IMR-90 (cell line): ENCODE measurements at regions not wholly inside any gene's neighbourhood (a gene's known extent, or its start where the extent isn't known, plus 50 kb on each side); places are given as distances from the start of the nearest gene placed in this dataset.
"Not testable (repeated sequence)": the region's sequence is repeated elsewhere in the genome, so short reads cannot be mapped to it uniquely, and the experiment has no call there.

Experiments
- ATAC-seq: fragments of 200-7000 bp; cut with Tn5 transposase; 2 replicates; pipeline ENCODE4 v1.9.1; 2020; ENCODE audit warnings: low read depth, mild to moderate bottlenecking, moderate library complexity
- BruUV-seq: library from RNA; stranded (reverse); fragments of 400-500 nt; replicated peaks from 2 replicates; lab custom pipeline; 2021; lab: Mats Ljungman, UMichigan
- CTCF ChIA-PET: fragments of 300-600 bp; formaldehyde crosslinking; extraction: SDS; loops from one replicate; lab custom pipeline; 2021; ENCODE audit warnings: antibody characterized with exemption; lab: Yijun Ruan, JAX
- POLR2A ChIA-PET: fragments of 300-600 bp; sonication (Branson Sonifier 250); formaldehyde crosslinking; loops from one replicate; lab custom pipeline; 2022; ENCODE audit warnings: antibody characterized with exemption; ENCODE audit not compliant: unreplicated experiment; lab: Charles Lee
- DNase-seq: peaks from one replicate; pipeline ENCODE4 v3.0.0; 2013
- H2AFZ ChIP-seq: replicated peaks from 2 replicates; pipeline ENCODE3; 2013; ENCODE audit warnings: low read length, mild to moderate bottlenecking; ENCODE audit not compliant: poor library complexity
- H2AK5ac ChIP-seq: 2 replicates; pipeline ENCODE4 v1.6.1; 2013; ENCODE audit warnings: low read depth, low read length, inconsistent platforms
- H2AK9ac ChIP-seq: replicated peaks from 2 replicates; pipeline ENCODE3; 2013; ENCODE audit warnings: mild to moderate bottlenecking, low read depth, low read length, moderate library complexity; ENCODE audit not compliant: poor library complexity
- H2BK120ac ChIP-seq: 2 replicates; pipeline ENCODE4 v1.6.1; 2013; ENCODE audit warnings: low read depth, low read length, inconsistent platforms
- H2BK15ac ChIP-seq: 3 replicates; pipeline ENCODE4 v1.6.1; 2013; ENCODE audit warnings: low read depth, low read length, inconsistent platforms
- H2BK20ac ChIP-seq: 2 replicates; pipeline ENCODE4 v1.6.1; 2013; ENCODE audit warnings: low read depth, mild to moderate bottlenecking, inconsistent platforms, low read length, moderate library complexity
- H2BK5ac ChIP-seq: 2 replicates; pipeline ENCODE4 v1.6.1; 2013; ENCODE audit warnings: mild to moderate bottlenecking, low read depth, low read length, inconsistent platforms; ENCODE audit not compliant: poor library complexity, severe bottlenecking
- H3K14ac ChIP-seq: replicated peaks from 2 replicates; pipeline ENCODE4 v1.6.1; 2013; ENCODE audit warnings: low read depth, low read length, inconsistent platforms
- H3K18ac ChIP-seq: 2 replicates; pipeline ENCODE4 v1.6.1; 2013; ENCODE audit warnings: low read depth, low read length, control low read depth
- H3K23ac ChIP-seq: 2 replicates; pipeline ENCODE4 v1.6.1; 2013; ENCODE audit warnings: low read depth, low read length, inconsistent platforms
- H3K27ac ChIP-seq: 2 replicates; pipeline ENCODE4 v1.5.1; 2013; ENCODE audit warnings: mild to moderate bottlenecking, control low read depth, low read length; ENCODE audit not compliant: insufficient read depth
- H3K27me3 ChIP-seq: 2 replicates; pipeline ENCODE4 v1.6.1; 2013; ENCODE audit warnings: low read length; ENCODE audit not compliant: control insufficient read depth, insufficient read depth
- H3K36me3 ChIP-seq: 2 replicates; pipeline ENCODE4 v1.6.1; 2013; ENCODE audit warnings: low read length, mixed read lengths; ENCODE audit not compliant: control insufficient read depth, insufficient read depth
- H3K4ac ChIP-seq: 2 replicates; pipeline ENCODE4 v1.6.1; 2013; ENCODE audit warnings: low read depth, low read length, inconsistent platforms
- H3K4me1 ChIP-seq: 2 replicates; pipeline ENCODE4 v1.6.1; 2013; ENCODE audit warnings: low read length, mixed read lengths; ENCODE audit not compliant: control insufficient read depth, insufficient read depth
- H3K4me2 ChIP-seq: 2 replicates; pipeline ENCODE4 v1.6.1; 2013; ENCODE audit warnings: low read depth, mild to moderate bottlenecking, control low read depth, low read length, moderate library complexity
- H3K4me3 ChIP-seq: 2 replicates; pipeline ENCODE4 v1.5.1; 2013; ENCODE audit warnings: low read depth, mild to moderate bottlenecking, control low read depth, low read length, moderate library complexity; ENCODE audit not compliant: insufficient read depth
- H3K56ac ChIP-seq: 2 replicates; pipeline ENCODE4 v1.6.1; 2013; ENCODE audit warnings: low read length, inconsistent platforms; ENCODE audit not compliant: insufficient read depth; ENCODE audit errors: extremely low read depth
- H3K79me1 ChIP-seq, 2 experiments: 2 replicates each; pipeline ENCODE4 v1.6.1; 2013; ENCODE audit warnings: low read length in 2 of 2, inconsistent platforms in 1 of 2, low read depth in 1 of 2
- H3K9ac ChIP-seq: 2 replicates; pipeline ENCODE4 v1.6.1; 2013; ENCODE audit warnings: low read depth, low read length, control low read depth
- H3K9me1 ChIP-seq: 2 replicates; pipeline ENCODE4 v1.6.1; 2013; ENCODE audit warnings: low read length, inconsistent platforms; ENCODE audit not compliant: insufficient read depth
- H3K9me3 ChIP-seq: 2 replicates; pipeline ENCODE4 v1.6.1; 2013; ENCODE audit warnings: low read length; ENCODE audit not compliant: control insufficient read depth, insufficient read depth
- H4K20me1 ChIP-seq: 2 replicates; pipeline ENCODE4 v1.6.1; 2013; ENCODE audit warnings: low read length, inconsistent platforms; ENCODE audit not compliant: insufficient read depth
- H4K5ac ChIP-seq: 2 replicates; pipeline ENCODE4 v1.6.1; 2013; ENCODE audit warnings: mild to moderate bottlenecking, low read depth, low read length, control low read depth
- H4K8ac ChIP-seq, 2 experiments: 2 replicates each; pipeline ENCODE4 v1.6.1; 2013; ENCODE audit warnings: low read depth in 2 of 2, low read length in 2 of 2, control low read depth in 1 of 2, inconsistent platforms in 1 of 2
- H4K91ac ChIP-seq: 2 replicates; pipeline ENCODE4 v1.6.1; 2013; ENCODE audit warnings: low read depth, low read length, inconsistent platforms; ENCODE audit not compliant: insufficient read depth
- WGBS, 2 experiments: methylation state at CpG; one replicate each; pipeline versions ENCODE4 v1.1.5 to v1.1.7; 2013; ENCODE audit warnings: missing lambda C conversion rate in 2 of 2; ENCODE audit not compliant: insufficient read length in 1 of 2; ENCODE audit errors: extremely low coverage in 2 of 2; 5-methylcytosine and 5-hydroxymethylcytosine counted together
- dilution Hi-C: fragments of 300-500 bp; cut with HindIII; formaldehyde crosslinking; loops from one replicate; pipeline ENCODE4 v1.14.3; 2018; ENCODE audit warnings: low sequenced_read_pairs; ENCODE audit not compliant: unreplicated experiment
- in situ Hi-C: fragments of 300-500 bp; cut with MboI; formaldehyde crosslinking; loops from 3 replicates; pipeline ENCODE4 v1.14.3; 2019; ENCODE audit warnings: low sequenced_read_pairs, inconsistent platforms, mixed read lengths
- intact Hi-C: fragments of 100-400 bp; cut with micrococcal nuclease; formaldehyde crosslinking; loops from 2 replicates; pipeline ENCODE4 v1.10.0; 2022

- H4K91ac ChIP-seq, H3K27ac ChIP-seq, ATAC-seq, H4K5ac ChIP-seq, H3K9me1 ChIP-seq, H3K18ac ChIP-seq, H3K36me3 ChIP-seq, H3K27me3 ChIP-seq, dilution Hi-C loops, H3K23ac ChIP-seq, H3K4me2 ChIP-seq, H3K4me1 ChIP-seq, H2BK5ac ChIP-seq, H3K9me3 ChIP-seq, BruUV-seq, H3K9ac ChIP-seq, H2BK20ac ChIP-seq, in situ Hi-C loops, H2BK120ac ChIP-seq, H4K20me1 ChIP-seq, H2AK5ac ChIP-seq, H3K56ac ChIP-seq, POLR2A ChIA-PET, H3K4me3 ChIP-seq, H2AK9ac ChIP-seq, H3K4ac ChIP-seq, H2BK15ac ChIP-seq, H3K79me1 ChIP-seq, CTCF ChIA-PET, H2AFZ ChIP-seq, H4K8ac ChIP-seq, intact Hi-C loops, DNase-seq, H3K14ac ChIP-seq: not testable (repeated sequence)
- WGBS, 2 experiments = no CpG with 5 or more reads among the region's 5 CpGs
Measured at GRCh38 chr21:9874136-9874535, 647.2 kb upstream of the TPTE start.

GRCh38 chr21:9881430-9881829 is 640.0 kb upstream of the TPTE start:
- not testable (repeated sequence) for H3K36me3 ChIP-seq, H3K27ac ChIP-seq

More at GRCh38 chr21:9881430-9881829, 640.0 kb upstream of the TPTE start:
- H3K79me1 ChIP-seq, H3K9me1 ChIP-seq, H2BK20ac ChIP-seq, DNase-seq, BruUV-seq, in situ Hi-C loops, H3K4me1 ChIP-seq, POLR2A ChIA-PET, H2AK5ac ChIP-seq, H2BK120ac ChIP-seq, H2AK9ac ChIP-seq, H2AFZ ChIP-seq, H3K4me2 ChIP-seq, H3K56ac ChIP-seq, H4K91ac ChIP-seq, H3K18ac ChIP-seq, ATAC-seq, CTCF ChIA-PET, H3K4ac ChIP-seq, H4K8ac ChIP-seq, H3K4me3 ChIP-seq, dilution Hi-C loops, H2BK15ac ChIP-seq, H3K27me3 ChIP-seq, H3K14ac ChIP-seq, H4K5ac ChIP-seq, H2BK5ac ChIP-seq, H3K9ac ChIP-seq, intact Hi-C loops, H3K23ac ChIP-seq, H4K20me1 ChIP-seq: not testable (repeated sequence)
- H3K9me3 ChIP-seq = peaks cover 17% of the 10 kb centered on the region
- 0% methylated on average over 1 of the region's 4 CpGs; no CpG with 5 or more reads in 1 of the 2 experiments for WGBS, 2 experiments
